ENCODE measurements at regions not wholly inside any gene's neighbourhood (a gene's known extent, or its start where the extent isn't known, plus 50 kb on each side); places are given as distances from the start of the nearest gene placed in this dataset.
A peak's percentile ranks its signal among the peaks of the same experiment; 100 is the strongest.
"Not testable (repeated sequence)": the region's sequence is repeated elsewhere in the genome, so short reads cannot be mapped to it uniquely, and the experiment has no call there.

DNA sequence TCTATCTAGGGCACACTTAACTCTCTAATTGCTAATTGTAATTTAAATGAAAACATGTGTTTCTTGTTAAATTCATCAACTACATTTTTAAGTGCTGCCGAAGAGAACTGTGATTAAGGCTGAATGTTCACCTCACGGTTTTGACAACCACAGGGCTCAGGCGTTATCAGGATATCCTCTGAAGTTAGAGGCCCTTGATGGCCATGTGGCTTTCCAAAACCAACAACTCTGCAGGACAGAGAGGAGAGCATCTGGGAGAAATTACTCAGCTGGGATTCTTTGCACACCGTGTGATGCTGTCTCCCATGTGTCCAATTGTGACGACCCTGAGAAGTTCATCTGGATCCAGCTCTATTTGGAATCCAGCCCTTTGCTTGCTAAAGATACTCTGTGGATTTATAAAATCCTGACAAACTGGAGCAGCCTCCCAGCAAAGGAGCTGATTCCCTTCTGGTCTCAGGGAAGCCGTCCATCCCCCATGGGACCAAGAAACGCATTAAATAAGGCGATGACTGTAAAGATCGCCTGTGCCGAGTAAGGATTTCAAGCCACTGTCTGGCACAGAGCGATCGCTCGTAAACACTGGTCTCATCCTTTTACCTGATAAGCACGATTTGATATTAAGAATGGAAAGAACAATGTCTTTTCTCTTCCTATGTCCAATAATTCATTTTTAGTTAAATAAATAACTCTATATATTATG is 401.1 kb downstream of the CD83 start:
- DNase-seq (ENCODE audit: low read depth in 2 of 2), result no peak

DNA sequence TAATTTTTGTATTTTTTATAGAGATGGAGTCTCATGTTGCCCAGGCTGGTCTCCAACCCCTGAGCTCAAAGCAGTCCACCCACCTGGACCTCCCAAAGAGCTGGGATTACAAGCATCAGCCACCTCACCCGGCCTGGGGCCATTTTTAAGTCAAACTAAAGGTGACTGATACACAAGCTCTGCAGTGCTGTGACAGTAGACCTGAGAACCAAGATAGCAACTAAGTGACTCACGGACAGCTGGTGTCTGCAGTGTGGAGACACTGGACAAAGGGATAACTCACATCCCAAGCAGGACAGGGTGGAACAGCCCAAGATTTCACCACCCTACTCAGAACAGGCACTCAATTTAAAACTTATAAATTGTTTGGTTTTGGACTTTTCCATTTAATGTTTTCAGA is 402.5 kb downstream of the CD83 start:
- no peak for DNase-seq (ENCODE audit: low read depth in 2 of 2)

DNA sequence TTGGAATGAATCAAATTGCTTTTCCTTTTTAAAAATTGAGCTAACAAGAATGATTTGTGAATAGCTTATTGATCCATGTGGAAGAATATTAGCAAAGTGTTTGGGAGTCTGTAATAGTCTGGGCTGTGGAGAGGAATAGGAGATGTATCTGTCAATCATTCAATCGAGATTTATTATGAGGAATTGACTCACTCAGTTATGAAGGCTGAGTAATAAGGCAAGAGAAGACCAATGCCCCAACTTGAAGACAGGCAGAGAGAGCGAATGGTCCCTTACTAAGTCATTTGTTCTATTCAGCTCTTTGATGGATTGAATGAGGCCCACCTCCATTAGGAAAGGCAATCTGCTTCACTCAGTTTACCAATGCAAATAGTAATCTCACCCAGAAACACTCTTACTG is 403.0 kb downstream of the CD83 start:
- no peak for DNase-seq (ENCODE audit: low read depth in 2 of 2)

DNA sequence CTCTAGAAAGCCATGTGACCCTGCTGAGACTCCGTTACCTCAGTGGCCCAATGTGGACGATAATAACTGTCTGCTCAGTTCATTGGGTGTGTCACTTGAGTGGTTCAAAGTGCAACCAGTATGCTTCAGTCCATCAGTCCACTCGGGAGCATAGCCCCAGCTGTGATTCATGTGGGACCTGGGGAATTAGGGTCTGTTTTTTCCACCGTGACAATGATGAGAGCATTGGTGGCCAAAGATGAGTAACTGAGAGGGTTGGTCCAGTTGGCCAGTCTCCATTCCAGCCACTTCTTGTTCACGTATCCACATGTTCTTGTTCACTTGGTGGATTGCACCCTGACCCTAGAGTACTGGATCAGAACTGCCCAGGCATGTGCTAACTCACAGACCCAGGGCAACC is 403.6 kb downstream of the CD83 start:
- no peak for DNase-seq (ENCODE audit: low read depth in 2 of 2)

DNA sequence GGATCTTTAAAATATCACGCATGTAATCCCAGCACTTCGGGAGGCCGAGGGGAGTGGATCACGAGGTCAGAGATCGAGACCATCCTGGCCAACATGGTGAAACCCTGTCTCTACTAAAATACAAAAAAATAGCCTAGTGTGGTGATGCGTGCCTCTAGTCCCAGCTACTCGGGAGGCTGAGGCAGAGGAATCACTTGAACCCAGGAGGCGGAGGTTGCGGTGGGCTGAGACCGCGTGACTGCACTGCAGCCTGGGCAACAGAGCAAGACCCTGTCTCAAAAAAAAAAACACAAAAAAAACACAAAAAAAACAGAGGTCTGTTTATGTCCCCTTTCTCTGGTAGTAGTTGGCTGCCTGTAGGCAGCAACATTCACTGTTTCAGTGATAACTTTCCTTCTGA is 404.3 kb downstream of the CD83 start:
- DNase-seq (ENCODE audit: low read depth in 2 of 2), result not testable (repeated sequence)

DNA sequence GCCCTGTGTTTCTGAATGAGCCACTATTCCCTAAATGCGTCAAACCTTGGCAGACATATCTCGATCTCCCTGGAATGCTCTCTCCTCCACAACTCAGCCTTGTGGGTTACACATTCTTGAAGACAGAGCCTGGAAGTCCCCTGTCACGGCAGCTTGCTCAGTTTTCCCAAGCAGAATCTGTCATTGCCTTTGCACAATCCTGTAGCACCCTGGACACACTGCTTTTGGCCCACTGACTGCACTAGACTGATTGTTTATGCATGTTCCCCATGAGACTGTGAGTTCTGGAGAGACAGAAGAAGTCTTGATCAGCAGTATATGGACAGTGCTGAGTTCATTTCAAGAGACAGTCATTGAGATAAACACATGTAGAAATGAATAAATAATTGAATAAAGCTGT is 406.7 kb downstream of the CD83 start:
- no peak for DNase-seq (ENCODE audit: low read depth in 2 of 2)

DNA sequence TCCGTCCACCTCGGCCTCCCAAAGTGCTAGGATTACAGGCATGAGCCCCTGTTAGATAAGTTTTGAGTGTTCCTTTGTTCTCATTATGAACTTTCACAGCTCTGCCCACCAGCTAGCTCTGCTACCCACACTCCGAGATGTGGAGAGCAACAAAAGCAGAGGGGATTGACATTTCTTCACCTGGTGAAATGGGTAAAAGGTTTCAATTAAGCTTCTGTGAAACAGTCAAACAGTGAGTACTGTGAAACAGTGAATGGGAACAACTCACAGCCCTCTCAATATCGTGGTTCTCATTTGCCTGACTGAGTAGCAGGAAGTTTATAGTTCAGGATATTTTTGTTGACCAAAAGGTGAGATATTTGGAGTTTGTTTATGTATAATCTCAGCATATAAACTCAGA is 412.8 kb downstream of the CD83 start:
- no peak for DNase-seq (ENCODE audit: low read depth in 2 of 2)

DNA sequence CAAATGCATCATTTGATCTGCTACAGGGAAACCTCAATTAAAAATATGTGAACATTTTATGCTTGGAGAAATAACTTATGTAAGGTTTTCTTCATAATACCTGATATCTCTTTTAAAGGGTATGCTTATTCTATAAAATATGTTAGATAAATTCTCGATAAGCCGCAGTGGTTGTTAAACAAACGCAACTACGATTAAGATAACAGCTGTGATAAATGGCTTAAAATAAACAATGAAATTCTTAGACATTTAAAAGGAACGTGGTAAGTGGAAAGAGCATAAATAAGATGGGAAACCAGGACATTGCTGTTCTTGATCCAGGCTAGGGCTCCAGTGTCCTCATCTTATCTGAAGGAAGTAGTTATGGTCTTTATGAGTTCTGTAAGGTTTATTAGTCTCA is 415.9 kb downstream of the CD83 start:
- DNase-seq (ENCODE audit: low read depth in 2 of 2), result no peak

DNA sequence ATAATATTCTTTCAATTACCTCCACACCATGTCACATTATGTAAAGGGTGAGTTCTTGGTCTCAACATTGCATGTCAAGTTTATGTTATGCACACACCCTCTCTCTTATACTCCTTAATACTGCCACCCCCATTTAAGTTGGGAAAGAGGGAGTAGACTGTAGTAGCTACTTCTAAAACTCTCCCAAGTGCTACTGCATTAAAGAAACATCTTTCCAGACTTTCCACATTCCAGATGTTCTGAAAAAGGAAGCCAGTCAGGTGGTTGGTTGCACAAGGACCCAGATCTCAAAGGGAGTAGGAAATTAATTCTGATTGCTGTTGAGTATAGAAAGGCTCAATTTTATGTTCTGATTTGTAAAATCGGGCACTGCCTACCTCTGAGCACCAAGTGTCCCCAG is 419.5 kb downstream of the CD83 start:
- DNase-seq (ENCODE audit: low read depth in 2 of 2), result no peak

DNA sequence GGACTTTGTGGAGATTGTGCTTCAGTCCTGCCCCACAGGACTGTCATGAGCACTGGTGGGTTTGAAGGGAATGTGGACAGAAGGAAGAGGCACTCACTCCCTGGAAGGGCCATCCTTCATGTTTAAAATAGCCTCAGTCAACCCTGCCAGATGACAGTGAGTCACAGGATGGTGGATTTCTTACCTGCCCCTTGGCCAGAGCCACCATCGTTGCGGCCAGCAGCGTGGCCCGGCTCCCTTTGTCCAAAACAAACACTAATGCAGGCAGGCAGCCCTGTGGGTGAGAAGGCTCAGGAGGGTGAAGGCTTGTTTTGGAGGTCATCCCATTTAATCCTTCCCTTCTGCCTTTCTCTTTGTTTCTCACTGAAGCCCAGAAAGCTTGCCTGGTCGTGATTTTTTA is 422.7 kb downstream of the CD83 start:
- no peak for DNase-seq (ENCODE audit: low read depth in 2 of 2)

DNA sequence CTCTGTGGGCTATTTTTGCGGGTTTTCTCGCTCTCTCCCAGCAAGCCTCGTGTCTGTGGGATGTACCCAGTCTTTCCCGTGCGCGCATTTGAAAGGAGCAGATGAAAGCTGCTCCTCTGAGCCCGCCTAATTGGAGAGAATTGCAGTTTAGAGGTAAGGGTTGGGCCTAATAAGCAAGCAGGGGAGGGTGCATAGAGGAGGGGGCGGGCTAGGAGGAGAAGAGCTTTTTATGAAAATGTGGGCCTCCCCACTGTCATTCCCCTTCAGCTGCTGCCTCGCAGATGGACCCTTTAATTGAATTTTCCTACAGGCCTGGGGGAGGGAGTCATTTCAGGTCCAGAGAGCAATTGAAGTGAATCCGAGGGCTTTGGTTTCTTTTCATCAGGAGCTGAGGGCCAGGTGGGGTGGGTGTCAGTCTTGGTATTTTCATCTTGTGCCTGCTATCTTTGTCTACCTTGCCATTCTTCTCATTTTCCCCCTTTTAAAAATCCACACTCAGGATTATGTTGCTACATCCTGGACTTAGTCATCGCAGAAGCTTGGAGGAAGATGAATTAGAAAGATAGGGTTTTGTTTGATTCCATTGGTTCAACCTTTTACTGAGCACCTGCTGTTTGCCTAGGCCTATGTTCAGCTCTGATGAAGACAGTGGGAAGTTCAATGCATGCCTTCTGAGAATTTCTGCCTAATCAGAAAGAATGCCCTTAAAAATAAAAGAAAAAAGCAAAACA is 423.4 kb downstream of the CD83 start:
- DNase-seq (ENCODE audit: low read depth in 2 of 2), result no peak

DNA sequence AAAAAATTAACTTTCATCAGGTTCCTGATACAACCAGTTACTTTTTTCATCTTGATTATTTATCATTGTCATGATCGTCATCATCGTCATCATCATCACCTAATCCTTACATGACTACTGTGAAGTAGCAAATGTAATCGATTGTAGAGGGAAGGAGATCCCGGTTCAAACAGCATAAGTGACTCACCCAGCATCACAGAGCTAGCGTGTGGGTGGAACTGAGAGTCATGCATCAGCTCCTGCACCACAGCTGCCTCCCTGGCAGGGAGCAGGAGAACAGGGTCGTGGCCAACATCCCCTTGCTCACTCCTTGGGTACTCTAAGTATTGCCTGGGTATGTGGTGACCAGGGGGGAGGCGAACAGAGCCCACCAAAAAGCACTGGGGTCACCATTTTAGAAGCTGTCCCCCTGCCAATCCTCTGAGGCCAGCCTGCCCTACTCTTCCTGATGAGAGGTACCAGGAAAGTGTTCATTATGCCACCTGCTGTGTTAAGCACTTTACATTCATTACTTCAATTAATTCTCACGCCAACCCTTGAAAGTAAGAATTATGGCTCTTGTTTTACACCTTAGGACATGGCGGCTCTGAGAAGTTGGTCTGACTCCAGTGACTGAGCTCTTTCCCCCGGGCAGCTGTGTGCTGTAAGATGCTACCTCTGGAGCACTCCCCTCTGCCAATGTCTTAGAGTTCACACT is 425.2 kb downstream of the CD83 start:
- peak; percentile 39 to 60 for DNase-seq (ENCODE audit: low read depth in 2 of 2)

DNA sequence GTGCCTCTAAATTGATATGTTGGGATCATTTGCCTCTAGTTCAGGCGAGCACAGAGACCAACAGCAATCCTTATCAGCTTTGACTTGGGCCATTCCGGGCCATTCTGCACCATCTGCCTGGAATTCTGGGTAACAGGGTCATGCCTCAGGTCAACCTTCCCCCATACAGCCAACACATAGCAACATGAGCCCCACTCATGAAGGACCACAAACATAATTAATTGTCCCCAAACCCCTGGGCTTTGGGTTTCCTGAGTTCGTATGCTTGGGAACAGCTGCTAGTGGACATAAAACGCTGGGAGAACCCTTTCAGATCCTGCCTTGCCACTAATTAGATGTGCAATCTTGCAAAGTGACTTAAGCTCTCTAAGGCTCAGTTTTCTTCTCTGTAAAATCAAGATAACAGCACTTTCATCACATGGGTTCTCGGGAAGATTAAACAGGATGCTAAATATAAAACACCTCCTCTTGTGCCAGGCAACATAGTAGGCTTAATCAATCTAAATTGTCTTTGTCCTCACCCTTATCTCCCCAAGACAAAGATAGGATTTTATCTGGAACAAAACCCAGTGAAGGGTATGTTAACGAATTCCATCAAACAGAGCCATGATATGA is 426.5 kb downstream of the CD83 start:
- no peak for DNase-seq (ENCODE audit: low read depth in 2 of 2)

DNA sequence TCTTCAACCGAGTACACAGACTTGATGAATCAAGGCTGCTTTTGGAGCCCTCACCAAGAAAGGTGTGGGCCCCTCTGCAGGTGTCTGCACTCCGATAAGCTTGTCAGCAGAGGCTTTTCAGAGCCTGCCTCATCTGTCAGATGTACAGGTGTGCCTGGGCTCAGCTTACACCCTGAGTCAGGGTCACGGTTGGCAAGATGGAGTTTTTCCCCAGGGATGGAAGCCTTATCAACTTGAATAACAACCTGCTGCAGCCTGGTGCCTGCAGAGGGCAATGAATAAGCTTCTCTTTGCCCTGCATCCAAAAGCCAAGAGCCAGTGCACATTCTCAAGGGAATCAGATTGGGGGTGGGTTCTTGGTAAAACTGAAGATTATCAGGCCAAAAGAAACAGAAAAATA is 427.1 kb downstream of the CD83 start:
- no peak for DNase-seq (ENCODE audit: low read depth in 2 of 2)

DNA sequence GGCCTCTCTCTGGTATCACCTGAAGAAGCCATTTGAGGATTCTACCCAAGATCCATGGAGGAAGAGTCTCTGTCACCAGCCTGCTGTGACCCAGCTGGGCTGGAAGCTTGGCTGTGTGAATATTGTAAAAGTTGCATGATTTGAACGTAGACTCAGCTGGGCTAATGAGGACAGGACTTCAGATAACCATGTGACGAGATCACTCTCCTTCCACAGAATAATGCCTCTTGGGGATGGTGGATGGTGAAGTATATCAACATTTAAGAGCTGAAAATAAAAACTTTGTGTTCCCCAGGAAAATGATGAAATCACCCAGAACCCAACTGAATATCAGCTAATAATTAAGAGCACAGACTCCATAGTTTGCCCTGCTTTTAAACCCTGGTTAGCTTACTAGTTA is 427.9 kb downstream of the CD83 start:
- DNase-seq (ENCODE audit: low read depth in 2 of 2), result no peak

DNA sequence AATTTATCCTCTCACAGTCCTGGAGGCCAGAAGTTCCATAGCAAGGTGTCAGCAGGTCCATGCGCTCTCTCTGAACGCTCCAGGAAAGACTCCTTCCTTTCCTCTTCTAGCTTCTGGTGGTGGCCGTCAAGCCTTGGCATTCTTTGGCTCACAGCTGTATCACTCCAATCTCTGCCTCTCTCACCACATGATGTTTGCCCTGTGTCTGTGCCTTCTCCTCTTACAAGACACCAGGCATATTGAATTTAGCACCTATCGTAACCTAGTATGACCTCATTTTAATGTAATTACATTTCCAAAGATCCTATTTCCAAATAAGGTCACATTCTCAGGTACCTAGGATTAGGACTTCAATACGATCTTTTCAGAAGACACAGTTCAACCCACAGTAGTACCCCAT is 428.5 kb downstream of the CD83 start:
- DNase-seq (ENCODE audit: low read depth in 2 of 2), result no peak

DNA sequence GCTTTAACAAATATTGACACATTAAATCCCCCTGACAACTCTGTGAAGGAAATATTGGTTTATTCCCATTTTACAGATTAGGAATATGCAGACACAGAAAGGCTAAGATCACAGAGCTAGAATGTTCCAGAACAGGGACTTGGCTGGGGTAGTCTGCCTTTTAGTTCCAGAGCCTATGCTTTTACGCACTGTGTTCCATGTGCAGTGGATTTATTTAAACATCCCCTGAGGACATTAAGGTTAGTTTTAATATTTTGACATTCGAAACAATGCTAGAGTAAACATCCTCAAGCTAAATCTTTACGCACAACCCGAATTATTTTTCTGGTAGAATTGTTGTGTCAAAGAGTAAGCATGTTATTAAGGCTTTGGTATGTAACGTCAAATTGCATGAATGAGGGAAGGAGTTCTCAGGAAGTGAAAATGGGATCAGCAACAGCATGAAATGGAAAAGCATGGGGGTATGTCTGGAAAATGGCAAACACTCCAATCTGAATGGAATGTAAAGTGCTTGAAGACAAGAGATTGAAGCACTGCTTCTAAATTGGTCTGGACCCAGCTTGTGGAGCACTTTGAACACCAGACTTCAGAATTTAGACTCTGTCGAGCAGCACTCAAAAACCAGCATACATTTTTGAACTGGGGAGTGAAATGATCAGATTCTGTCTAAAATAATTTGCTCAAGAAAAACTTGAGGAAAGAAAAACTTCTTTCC is 429.9 kb downstream of the CD83 start:
- no peak for DNase-seq (ENCODE audit: low read depth in 2 of 2)

DNA sequence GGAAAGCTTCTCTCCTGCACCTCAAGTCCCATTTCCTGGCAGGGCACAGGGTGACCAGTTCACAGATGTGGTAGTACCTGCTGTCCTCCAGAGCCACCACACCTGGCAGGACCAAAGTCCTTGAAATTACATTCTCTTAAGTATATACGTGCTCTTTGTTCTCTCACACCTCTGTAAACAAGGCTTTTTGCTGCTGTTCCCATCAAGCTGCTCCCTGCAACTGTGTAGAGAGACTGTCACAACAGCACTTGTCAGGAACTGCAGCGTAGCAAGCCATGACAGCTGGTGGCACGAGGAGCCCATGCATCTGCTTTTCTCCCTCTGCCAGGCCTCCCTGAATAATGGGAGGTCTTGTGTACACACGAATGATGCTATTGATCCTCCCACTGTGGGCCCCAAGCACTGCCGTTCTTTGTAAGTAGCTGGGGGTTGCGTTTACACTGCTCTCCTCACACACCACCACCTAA is 431.8 kb downstream of the CD83 start:
- no peak for DNase-seq (ENCODE audit: low read depth in 2 of 2)

DNA sequence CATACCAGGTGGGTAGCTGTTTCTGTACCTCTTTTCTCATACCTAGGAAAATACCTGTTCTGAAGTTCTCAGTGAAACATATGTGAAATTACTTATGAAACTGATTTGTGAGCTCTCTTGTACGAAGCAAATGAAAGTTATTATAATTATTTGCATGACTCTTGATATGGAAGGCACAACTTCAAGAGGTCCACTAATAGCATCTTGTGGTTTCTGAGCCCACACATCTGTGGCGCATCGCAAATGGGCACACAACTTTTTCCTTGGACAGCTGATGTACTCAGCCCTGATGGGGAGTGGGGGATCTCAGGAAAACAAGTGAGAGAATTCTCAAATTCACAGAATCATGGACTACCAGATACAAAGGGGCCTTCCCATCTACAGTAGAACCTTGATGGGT is 432.3 kb downstream of the CD83 start:
- no peak for DNase-seq (ENCODE audit: low read depth in 2 of 2)

DNA sequence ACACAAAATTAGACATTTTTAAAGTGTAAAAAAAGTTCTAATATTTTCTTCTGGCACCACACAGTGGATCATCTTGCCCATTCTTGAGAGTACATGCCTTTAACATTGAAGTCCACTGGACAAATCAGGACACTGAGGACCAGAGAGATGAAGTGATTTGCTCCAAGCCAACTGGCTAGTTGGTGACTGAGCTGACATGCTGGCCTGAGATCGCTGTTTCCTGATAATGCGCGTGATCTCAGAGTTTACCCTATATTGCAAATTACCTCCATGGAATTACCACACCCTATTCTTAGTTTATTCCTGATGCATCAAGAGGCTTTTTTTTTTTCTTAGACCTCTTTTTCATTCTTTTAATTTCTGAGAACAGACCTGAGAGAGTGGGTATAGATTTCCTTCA is 432.8 kb downstream of the CD83 start:
- no peak for DNase-seq (ENCODE audit: low read depth in 2 of 2)

DNA sequence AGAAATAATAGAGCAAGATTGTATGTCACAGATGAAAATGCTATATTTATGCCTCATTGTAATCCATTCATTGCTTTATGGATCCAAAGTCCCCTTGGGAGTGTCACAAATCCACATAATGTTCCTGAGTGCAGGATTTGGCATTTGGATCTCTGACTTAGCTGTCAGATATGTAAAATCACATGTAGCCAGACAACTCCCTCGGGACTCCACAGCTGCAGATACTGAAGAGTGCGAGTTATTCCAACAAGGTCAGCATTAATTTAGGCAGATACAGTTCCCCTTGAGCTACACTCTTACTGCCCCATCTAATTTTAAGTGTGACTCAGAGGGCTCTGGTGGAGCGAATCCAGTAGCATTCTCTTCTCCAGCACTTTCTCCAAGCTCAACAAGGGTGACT is 433.2 kb downstream of the CD83 start:
- DNase-seq (ENCODE audit: low read depth in 2 of 2), result no peak

DNA sequence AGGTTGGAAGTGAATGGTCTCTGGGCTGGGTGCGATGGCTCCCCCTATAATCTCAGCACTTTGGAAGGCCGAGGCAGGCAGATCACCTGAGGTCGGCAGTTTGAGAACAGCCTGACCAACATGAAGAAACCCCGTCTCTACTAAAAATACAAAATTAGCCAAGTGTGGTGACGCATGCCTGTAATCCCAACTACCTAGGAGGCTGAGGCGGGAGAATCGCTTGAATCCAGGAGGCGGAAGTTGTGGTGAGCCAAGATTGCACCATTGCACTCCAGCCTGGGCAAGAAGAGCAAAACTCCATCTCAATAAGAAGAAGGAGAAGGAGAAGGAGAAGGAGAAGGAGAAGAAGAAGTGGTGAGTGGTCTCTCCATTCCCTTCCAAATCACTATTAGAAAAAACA is 434.0 kb downstream of the CD83 start:
- not testable (repeated sequence) for DNase-seq (ENCODE audit: low read depth in 2 of 2)

Measured in stimulated activated CD8-positive, alpha-beta memory T cell treated with anti-CD3 and anti-CD28 coated beads, Interleukin-15, amount 100 ng/mL, for 4 hours (primary cell).